Naive thymus-derived CD4-positive, alpha-beta T cell (primary cell): ENCODE measurements at regions not wholly inside any gene's neighbourhood (a gene's known extent, or its start where the extent isn't known, plus 50 kb on each side); places are given as distances from the start of the nearest gene placed in this dataset.

Source experiments
- ATAC-seq: fragments of 150-1000 bp; cut with Tn5 transposase; 2 replicates; pipeline ENCODE4 v1.10.0; 2021; ENCODE audit warnings: mild to moderate bottlenecking, moderate library complexity
- CTCF ChIA-PET: fragments of 350-600 bp; sonication (Branson Sonifier 250); formaldehyde crosslinking; loops from one replicate; lab custom pipeline; 2021; ENCODE audit warnings: antibody characterized with exemption; lab: Charles Lee
- POLR2A ChIA-PET: fragments of 350-600 bp; sonication (Branson Sonifier 250); formaldehyde crosslinking; loops from one replicate; lab custom pipeline; 2021; ENCODE audit warnings: antibody characterized with exemption, inconsistent platforms; lab: Charles Lee
- DNase-seq, 9 donors: peaks; one replicate each; pipeline versions ENCODE4 v3.0.0 to v3.0.0-alpha.2; 2020 to 2022; ENCODE audit warnings: mixed read lengths in 1 of 9
- H3K27ac ChIP-seq: one replicate; pipeline ENCODE4 v1.7.0; 2013; ENCODE audit warnings: mild to moderate bottlenecking, low read depth, low read length, moderate library complexity
- H3K27me3 ChIP-seq, 2 donors: one replicate each; pipeline ENCODE4 v1.7.0; 2013; ENCODE audit warnings: low read length in 2 of 2, mild to moderate bottlenecking in 2 of 2, moderate library complexity in 2 of 2; ENCODE audit not compliant: control insufficient read depth in 2 of 2, insufficient read depth in 2 of 2
- H3K36me3 ChIP-seq, 3 experiments: 1 replicate in 2 of 3; 2 replicates in 1 of 3; pipeline ENCODE4 v1.7.0; 2013; ENCODE audit warnings: low read length in 3 of 3, mild to moderate bottlenecking in 3 of 3, moderate library complexity in 1 of 3; ENCODE audit not compliant: insufficient read depth in 3 of 3, control insufficient read depth in 2 of 3
- H3K4me1 ChIP-seq, 2 donors: one replicate each; pipeline ENCODE4 v1.7.0; 2013; ENCODE audit warnings: low read length in 2 of 2, mild to moderate bottlenecking in 2 of 2, moderate library complexity in 1 of 2; ENCODE audit not compliant: control insufficient read depth in 2 of 2, insufficient read depth in 2 of 2
- H3K4me3 ChIP-seq: 2 replicates; pipeline ENCODE4 v1.7.0; 2013; ENCODE audit warnings: mild to moderate bottlenecking, low read length
- H3K9me3 ChIP-seq, 3 experiments: 1 replicate in 2 of 3; 2 replicates in 1 of 3; pipeline ENCODE4 v1.7.0; 2013; ENCODE audit warnings: low read length in 3 of 3; ENCODE audit not compliant: control insufficient read depth in 2 of 3
- H3K27ac Mint-ChIP-seq, 9 donors: one replicate each; pipeline ENCODE4 v1.8.0; 2020 to 2022; ENCODE audit warnings: mixed read lengths in 9 of 9, mild to moderate bottlenecking in 8 of 9, moderate library complexity in 5 of 9, inconsistent platforms in 2 of 9
- H3K27me3 Mint-ChIP-seq, 5 donors: one replicate each; pipeline ENCODE4 v1.8.0; 2021 to 2022; ENCODE audit warnings: mixed read lengths in 5 of 5, mild to moderate bottlenecking in 1 of 5
- H3K36me3 Mint-ChIP-seq, 5 donors: one replicate each; pipeline ENCODE4 v1.8.0; 2020 to 2022; ENCODE audit warnings: mixed read lengths in 5 of 5, mild to moderate bottlenecking in 3 of 5, inconsistent platforms in 1 of 5
- H3K4me1 Mint-ChIP-seq, 7 donors: one replicate each; pipeline ENCODE4 v1.8.0; 2020 to 2022; ENCODE audit warnings: mixed read lengths in 7 of 7, mild to moderate bottlenecking in 3 of 7, inconsistent platforms in 1 of 7
- H3K4me3 Mint-ChIP-seq, 10 donors: one replicate each; pipeline ENCODE4 v1.8.0; 2020 to 2022; ENCODE audit warnings: mild to moderate bottlenecking in 10 of 10, mixed read lengths in 10 of 10, moderate library complexity in 6 of 10, inconsistent platforms in 2 of 10
- H3K9me3 Mint-ChIP-seq, 11 donors: one replicate each; pipeline ENCODE4 v1.8.0; 2020 to 2022; ENCODE audit warnings: mixed read lengths in 11 of 11, mild to moderate bottlenecking in 4 of 11, inconsistent platforms in 1 of 11, moderate library complexity in 1 of 11
- intact Hi-C, 2 donors: fragments of 100-400 bp; cut with micrococcal nuclease; formaldehyde crosslinking; loops; one replicate each; pipeline ENCODE4 v1.15.1; 2023

DNA sequence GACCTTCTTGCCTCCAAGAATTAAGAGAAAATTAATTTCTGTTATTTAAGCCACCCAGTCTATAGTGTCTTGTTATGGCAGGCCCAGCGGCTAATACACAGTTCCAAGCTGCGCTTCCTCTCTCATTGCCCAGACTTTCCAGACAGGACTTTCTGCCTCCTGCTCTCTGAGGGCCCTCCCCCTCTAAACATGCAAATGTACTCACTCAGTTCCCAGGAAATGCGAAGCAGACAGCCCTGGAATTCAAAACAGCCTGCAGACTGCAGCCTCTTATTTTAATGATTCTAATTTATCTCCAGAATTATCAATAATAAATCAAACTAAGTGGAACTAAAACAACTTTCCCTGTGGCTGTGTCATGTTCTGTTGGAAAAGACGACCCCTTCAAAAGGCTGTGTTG lies 115.5 kb upstream of the ISX start:
- H3K4me3 ChIP-seq, result no peak overlapping the region
- Mint-ChIP-seq H3K9me3 (no peaks in the 10 kb centered on the region), H3K36me3 (no peaks in the 10 kb centered on the region), H3K4me1 (no peaks in the 10 kb centered on the region), H3K27ac (no peak overlapping the region), H3K27me3 (peaks cover 0 to 8% (median 0%) of the 10 kb centered on the region in 5 donors), H3K4me3 (no peak overlapping the region)
- intact Hi-C loops, result no loop called here
- no peaks in the 10 kb centered on the region for H3K4me1 ChIP-seq
- no peaks in the 10 kb centered on the region for H3K36me3 ChIP-seq
- POLR2A ChIA-PET, result no interaction called here
- H3K27me3 ChIP-seq, result no peaks in the 10 kb centered on the region
- H3K27ac ChIP-seq, result no peak overlapping the region
- H3K9me3 ChIP-seq, result no peaks in the 10 kb centered on the region
- no peak for DNase-seq
- CTCF ChIA-PET, result no interaction called here
- ATAC-seq, result no peak

DNA sequence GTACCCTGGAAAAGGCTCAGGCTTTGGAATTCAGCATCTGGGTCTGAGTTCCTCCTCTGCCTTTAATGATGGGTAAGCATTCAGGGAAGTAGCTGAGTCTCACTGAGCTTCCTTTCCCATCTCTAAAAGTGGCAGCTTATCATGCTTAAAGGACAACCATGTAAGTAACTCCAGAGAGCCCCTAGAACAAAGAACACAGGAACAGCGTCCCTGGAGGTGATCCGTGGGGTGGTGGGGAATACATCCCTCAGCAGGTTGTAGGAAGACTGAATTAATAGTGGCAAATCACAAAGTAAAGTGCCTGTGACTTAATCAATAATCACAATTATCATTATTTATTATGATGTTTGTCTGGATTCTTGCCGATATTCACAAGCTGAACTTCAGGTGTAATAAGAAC lies 114.7 kb upstream of the ISX start:
- intact Hi-C loops, result no loop called here
- DNase-seq (no peak), ATAC-seq (no peak)
- Histone ChIP-seq H3K36me3 (no peaks in the 10 kb centered on the region), H3K27ac (no peak overlapping the region), H3K9me3 (no peaks in the 10 kb centered on the region), H3K4me1 (no peaks in the 10 kb centered on the region), H3K27me3 (no peaks in the 10 kb centered on the region), H3K4me3 (no peak overlapping the region)
- no peaks in the 10 kb centered on the region for H3K9me3 Mint-ChIP-seq
- H3K27me3 Mint-ChIP-seq, result peaks cover 0 to 8% (median 0%) of the 10 kb centered on the region in 5 donors
- no peak overlapping the region for H3K27ac Mint-ChIP-seq
- H3K36me3 Mint-ChIP-seq, result no peaks in the 10 kb centered on the region
- H3K4me3 Mint-ChIP-seq, result no peak overlapping the region
- CTCF ChIA-PET, result no interaction called here
- H3K4me1 Mint-ChIP-seq, result no peaks in the 10 kb centered on the region
- POLR2A ChIA-PET, result no interaction called here

DNA sequence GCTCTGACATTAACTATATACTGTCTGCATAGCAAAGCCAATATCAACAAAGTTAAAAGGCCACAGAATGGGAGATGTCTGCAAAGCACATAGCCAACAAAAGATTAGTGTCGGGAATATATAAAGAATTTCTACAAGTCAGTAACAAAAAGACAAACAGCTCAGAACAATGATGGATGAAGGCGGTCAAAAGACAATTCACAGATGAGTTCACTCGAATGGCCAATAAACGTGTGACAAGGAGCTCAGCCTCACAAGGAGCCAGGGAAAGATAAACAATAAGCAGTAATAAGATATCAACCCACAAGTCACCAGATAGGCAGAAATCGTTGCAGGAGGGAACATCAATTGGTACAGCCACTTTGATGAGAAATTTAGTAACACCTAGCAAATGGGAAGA lies 106.0 kb upstream of the ISX start:
- H3K27me3 ChIP-seq, result no peaks in the 10 kb centered on the region
- no peaks in the 10 kb centered on the region for H3K36me3 Mint-ChIP-seq
- H3K4me1 ChIP-seq, result no peaks in the 10 kb centered on the region
- intact Hi-C loops, result no loop called here
- ChIA-PET CTCF (no interaction called here), POLR2A (no interaction called here)
- H3K4me1 Mint-ChIP-seq, result no peaks in the 10 kb centered on the region
- H3K27ac Mint-ChIP-seq, result no peak overlapping the region
- DNase-seq, result no peak
- peaks cover 0 to 12% (median 0%) of the 10 kb centered on the region in 5 donors for H3K27me3 Mint-ChIP-seq
- peaks cover 0 to 2% (median 0%) of the 10 kb centered on the region in 11 donors for H3K9me3 Mint-ChIP-seq
- no peak overlapping the region for H3K4me3 ChIP-seq
- no peak for ATAC-seq
- H3K36me3 ChIP-seq, result no peaks in the 10 kb centered on the region
- H3K27ac ChIP-seq, result no peak overlapping the region
- no peaks in the 10 kb centered on the region for H3K9me3 ChIP-seq
- H3K4me3 Mint-ChIP-seq, result no peak overlapping the region

DNA sequence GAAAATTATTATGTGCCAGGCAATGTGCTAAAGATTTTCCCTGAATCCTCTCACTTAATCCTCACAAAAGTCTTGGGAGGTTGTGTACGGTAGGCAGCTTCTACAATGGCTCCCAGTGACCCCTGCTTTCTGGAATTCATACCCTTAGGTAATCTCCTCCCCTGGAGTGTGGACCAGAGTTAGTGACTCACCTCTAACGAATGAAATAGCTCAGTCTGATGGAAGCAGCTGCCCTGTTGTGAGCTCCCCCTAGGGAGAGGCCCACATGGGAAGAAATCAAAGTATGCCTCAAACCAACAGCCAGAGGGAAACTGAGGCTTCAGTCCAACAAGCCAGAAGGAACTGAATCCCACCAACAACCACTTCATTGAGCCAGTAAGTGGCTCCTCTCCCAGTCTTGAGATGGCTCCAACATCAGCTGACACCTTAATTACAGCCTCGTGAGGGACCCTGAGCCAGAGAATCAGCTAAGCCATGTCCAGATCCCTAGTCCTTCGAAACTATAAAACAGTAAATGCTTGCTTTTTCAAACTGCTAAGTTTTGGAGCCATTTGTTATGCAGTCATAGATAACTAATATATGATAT lies 98.9 kb upstream of the ISX start:
- intact Hi-C loops, result no loop called here
- Histone ChIP-seq H3K9me3 (no peaks in the 10 kb centered on the region), H3K4me1 (no peaks in the 10 kb centered on the region), H3K27ac (no peak overlapping the region), H3K27me3 (no peaks in the 10 kb centered on the region), H3K36me3 (no peaks in the 10 kb centered on the region), H3K4me3 (no peak overlapping the region)
- peaks cover 0 to 12% (median 7%) of the 10 kb centered on the region in 5 donors for H3K27me3 Mint-ChIP-seq
- H3K27ac Mint-ChIP-seq, result no peak overlapping the region
- ATAC-seq, result no peak
- DNase-seq, result no peak
- ChIA-PET CTCF (interaction anchor here (0.6 kb wide), 1 partner anchor 28 kb away, joined by 3 read pairs; no protein-coding TSS in a partner anchor), POLR2A (no interaction called here)
- H3K4me3 Mint-ChIP-seq, result no peak overlapping the region
- no peaks in the 10 kb centered on the region for H3K4me1 Mint-ChIP-seq
- H3K36me3 Mint-ChIP-seq, result no peaks in the 10 kb centered on the region
- peaks cover 0 to 3% (median 0%) of the 10 kb centered on the region in 11 donors for H3K9me3 Mint-ChIP-seq

DNA sequence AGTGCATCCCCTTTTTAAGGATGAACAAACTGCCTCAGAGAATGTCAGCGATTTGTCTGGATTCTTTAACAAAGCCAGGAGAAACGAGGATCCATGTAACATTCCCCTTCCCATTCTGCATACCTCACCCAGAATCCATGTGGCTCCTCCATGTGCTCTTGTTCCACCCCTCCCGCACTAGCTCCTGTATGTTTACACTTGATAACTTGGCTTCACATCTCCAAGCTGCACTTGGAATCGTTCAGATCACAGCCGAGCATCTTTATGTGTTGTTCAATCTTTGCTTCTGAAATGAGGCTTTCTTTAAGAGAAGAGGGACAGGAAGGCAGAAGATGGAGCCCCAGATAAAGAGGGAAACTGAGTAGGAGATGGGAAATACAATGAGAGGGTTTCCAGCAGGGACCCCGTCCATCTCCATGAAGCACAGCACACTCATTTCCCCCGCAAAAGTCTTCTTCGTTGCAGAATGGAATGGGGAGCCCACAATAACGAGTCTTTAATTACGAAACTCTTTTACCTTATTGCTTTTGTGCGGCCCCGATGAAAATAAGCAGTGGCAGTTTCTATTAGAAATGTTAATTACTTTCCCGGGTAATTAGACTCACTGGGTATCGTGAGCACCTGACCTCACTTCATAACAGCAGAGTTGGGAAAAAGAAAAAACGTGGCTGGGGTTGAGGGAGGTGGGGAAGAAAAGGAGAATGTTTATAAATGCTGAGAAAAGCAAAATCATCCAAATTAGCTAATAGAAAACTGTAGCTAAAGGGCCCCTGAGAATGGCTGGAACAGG lies 96.8 kb upstream of the ISX start:
- Mint-ChIP-seq H3K27ac (no peak overlapping the region), H3K27me3 (peaks cover 0 to 14% (median 11%) of the 10 kb centered on the region in 5 donors), H3K4me1 (no peaks in the 10 kb centered on the region), H3K36me3 (no peaks in the 10 kb centered on the region), H3K4me3 (no peak overlapping the region), H3K9me3 (peaks cover 0 to 3% (median 0%) of the 10 kb centered on the region in 11 donors)
- Histone ChIP-seq H3K4me1 (no peaks in the 10 kb centered on the region), H3K36me3 (no peaks in the 10 kb centered on the region), H3K27ac (no peak overlapping the region), H3K9me3 (no peaks in the 10 kb centered on the region), H3K4me3 (no peak overlapping the region), H3K27me3 (no peaks in the 10 kb centered on the region)
- intact Hi-C loops, result no loop called here
- DNase-seq, result no peak
- ChIA-PET CTCF (no interaction called here), POLR2A (no interaction called here)
- no peak for ATAC-seq

DNA sequence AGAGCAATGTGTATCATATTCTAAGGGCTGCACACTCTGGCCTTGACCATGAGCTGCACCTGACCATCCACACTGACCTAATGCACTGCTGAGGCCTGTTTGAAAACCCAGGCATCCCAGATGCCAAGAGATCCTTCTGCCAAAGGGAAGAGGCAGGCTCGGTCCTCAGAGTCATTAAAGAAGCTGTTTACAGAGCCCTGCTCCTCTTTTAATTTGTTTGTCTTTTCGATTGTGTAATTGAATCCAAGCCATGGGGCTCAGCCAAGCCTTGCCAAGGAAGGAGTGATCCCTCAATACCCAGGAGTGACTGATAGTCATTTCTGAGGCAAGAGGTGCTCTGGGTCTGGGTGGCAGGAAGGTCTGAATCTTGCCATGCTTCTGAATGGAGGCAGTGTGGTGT lies 94.5 kb upstream of the ISX start:
- Histone ChIP-seq H3K4me1 (no peaks in the 10 kb centered on the region), H3K36me3 (no peaks in the 10 kb centered on the region), H3K4me3 (no peak overlapping the region), H3K9me3 (no peaks in the 10 kb centered on the region), H3K27me3 (no peaks in the 10 kb centered on the region), H3K27ac (no peak overlapping the region)
- no peaks in the 10 kb centered on the region for H3K4me1 Mint-ChIP-seq
- intact Hi-C loops, result no loop called here
- H3K4me3 Mint-ChIP-seq, result no peak overlapping the region
- ATAC-seq (no peak), DNase-seq (no peak)
- ChIA-PET CTCF (no interaction called here), POLR2A (no interaction called here)
- H3K36me3 Mint-ChIP-seq, result no peaks in the 10 kb centered on the region
- H3K9me3 Mint-ChIP-seq, result peaks cover 0 to 6% (median 0%) of the 10 kb centered on the region in 11 donors
- peaks cover 0 to 17% (median 12%) of the 10 kb centered on the region in 5 donors for H3K27me3 Mint-ChIP-seq
- H3K27ac Mint-ChIP-seq, result no peak overlapping the region
